Heart left ventricle (tissue), 16 donors: ENCODE measurements at regions not wholly inside any gene's neighbourhood (a gene's known extent, or its start where the extent isn't known, plus 50 kb on each side); places are given as distances from the start of the nearest gene placed in this dataset.
A peak's percentile ranks its signal among the peaks of the same experiment; 100 is the strongest.
"Not testable (repeated sequence)": the region's sequence is repeated elsewhere in the genome, so short reads cannot be mapped to it uniquely, and the experiment has no call there.

Experiments
- ATAC-seq, 4 donors: fragments of 200-7000 bp; cut with Tn5 transposase; one replicate each; pipeline ENCODE4 v1.9.1; 2020 to 2022; ENCODE audit warnings: moderate library complexity in 4 of 4, mild to moderate bottlenecking in 3 of 4, moderate number of reproducible peaks in 1 of 4
- DNase-seq, 5 donors: peaks; one replicate each; pipeline ENCODE4 v3.0.0-alpha.2; 2020
- H3K27ac ChIP-seq, 12 donors: fragments of 200-600 bp; sonication (generic) in 4 of 12; one replicate each; pipeline versions ENCODE4 v1.5.0 to v1.8.0; 2016 to 2022; ENCODE audit warnings: mild to moderate bottlenecking in 2 of 12
- H3K27me3 ChIP-seq, 9 donors: fragments of 200-600 bp; sonication (generic) in 2 of 9; one replicate each; pipeline versions ENCODE4 v1.5.1 to v1.8.0; 2016 to 2022; ENCODE audit warnings: mild to moderate bottlenecking in 3 of 9
- H3K36me3 ChIP-seq, 9 donors: fragments of 200-600 bp; sonication (generic) in 2 of 9; one replicate each; pipeline versions ENCODE4 v1.5.0 to v1.8.0; 2018 to 2022; ENCODE audit warnings: mild to moderate bottlenecking in 2 of 9
- H3K4me1 ChIP-seq, 12 donors: fragments of 200-600 bp; sonication (generic) in 4 of 12; one replicate each; pipeline versions ENCODE4 v1.5.0 to v1.8.0; 2016 to 2022; ENCODE audit warnings: mild to moderate bottlenecking in 3 of 12
- H3K4me3 ChIP-seq, 12 donors: fragments of 200-600 bp; sonication (generic) in 4 of 12; one replicate each; pipeline versions ENCODE4 v1.5.0 to v1.8.0; 2017 to 2022; ENCODE audit warnings: mild to moderate bottlenecking in 9 of 12, moderate library complexity in 4 of 12
- H3K9me3 ChIP-seq, 12 donors: fragments of 200-600 bp; sonication (generic) in 4 of 12; one replicate each; pipeline versions ENCODE4 v1.5.0 to v1.8.0; 2016 to 2022; ENCODE audit warnings: mild to moderate bottlenecking in 1 of 12
- POLR2A ChIP-seq, 2 donors: fragments of 450-650 bp; IDR thresholded peaks; one replicate each; pipeline ENCODE4 v1.6.1; 2017; ENCODE audit warnings: antibody characterized with exemption in 2 of 2, mild to moderate bottlenecking in 2 of 2, moderate library complexity in 2 of 2
- WGBS, 4 donors: extraction: QIAGEN DNeasy Blood & Tissue Kit in 2 of 4; methylation state at CpG; one replicate each; pipeline versions ENCODE4 v1.1.5 to v1.1.7; 2013 to 2018; 5-methylcytosine and 5-hydroxymethylcytosine counted together
- intact Hi-C, 10 donors: fragments of 100-400 bp; cut with DNase I; formaldehyde crosslinking; loops; one replicate each; pipeline versions ENCODE4 v1.11.1 to v1.14.2; 2022
- TF ChIP-seq, protein P1 (sequence below), 12 donors: fragments of 200-600 bp; sonication (generic) in 4 of 12; IDR thresholded peaks; one replicate each; pipeline versions ENCODE4 v1.5.0 to v1.8.0; 2018 to 2022; ENCODE audit warnings: antibody characterized with exemption in 12 of 12, mild to moderate bottlenecking in 5 of 12
- donor health status: ischemic (EF 13 %, LVEDD 7.1; RV severe dilation, severe dysfunction).
- donor health status: healthy with polysubstance abuse.
- donor health status: DM: no; HTN: yes; CAD: no.
- donor health status: DM: no; HTN: no; CAD: no.
- donor health status: ischemic (EF 25% LVEDD 6.9; RV normal size, moderate dysfunction).
- donor health status: ischemic (EF 25% LVEDD 5.7; RV mildly dilated, moderate dysfunction).
- donor health status: healthy.
- donor health status: DM: yes; HTN: yes; CAD: no.
- donor health status: ischemic (EF 35%, LVEDD 5.7; RV mildly dilated, moderate dysfunction).
- donor health status: nonischemic (EF 11% LVEDD 7.7; RV severe dilation, severe dysfunction).
- donor health status: DM: yes; HTN: yes; CAD: no.
- donor health status: PGD.
- donor health status: ischemic (EF 29% LVEDD 5.4; RV normal size, mild dysfunction).
- donor health status: nonischemic (EF 23%, LVEDD 6.1; RV moderate dilation, normal function).

DNA sequence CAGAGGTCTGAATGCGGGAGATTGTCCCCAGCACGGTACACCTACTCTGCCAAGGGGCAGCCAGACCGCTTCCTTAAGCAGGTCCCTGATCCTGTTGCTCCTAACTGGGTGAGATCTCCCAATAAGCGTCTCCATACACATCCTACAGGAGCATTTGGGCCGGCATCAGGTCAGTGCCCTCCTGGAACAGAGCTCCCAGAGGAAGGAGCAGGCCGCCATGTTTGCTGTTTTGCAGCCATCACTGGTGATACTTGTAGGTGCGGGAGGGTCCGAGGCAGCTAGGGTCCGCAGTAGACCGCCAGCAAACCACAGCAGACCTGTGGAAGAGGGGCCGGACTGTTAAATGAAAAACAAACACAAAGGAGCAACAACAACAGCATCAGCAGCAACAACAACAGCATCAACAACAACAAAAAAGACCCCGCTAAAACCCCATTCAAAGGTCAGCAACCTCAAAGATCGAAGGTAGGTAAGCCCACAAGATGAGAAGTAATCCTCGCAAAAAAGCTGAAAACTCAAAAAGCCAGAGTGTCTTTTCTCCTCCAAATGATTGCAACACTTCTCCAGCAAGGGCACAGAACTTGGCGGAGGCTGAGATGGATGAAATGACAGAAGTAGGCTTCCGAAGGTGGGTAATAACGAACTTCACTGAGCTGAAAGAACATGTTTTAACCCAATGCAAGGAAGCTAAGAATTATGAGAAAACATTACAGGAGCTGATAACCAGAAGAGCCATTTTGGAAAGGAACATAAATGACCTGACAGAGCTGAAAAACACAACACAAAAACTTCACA is 79.0 kb upstream of the CDH7 start:
- Histone ChIP-seq H3K9me3 (peaks cover 0 to 6% (median 0%) of the 10 kb centered on the region in 12 donors), H3K36me3 (no peaks in the 10 kb centered on the region), H3K27ac (no peak overlapping the region), H3K4me3 (no peak overlapping the region), H3K27me3 (no peaks in the 10 kb centered on the region), H3K4me1 (no peaks in the 10 kb centered on the region)
- ATAC-seq (no peak), DNase-seq (peak in 1 of 5 donors; percentile 43)
- WGBS, 4 donors: 85 to 87% (median 86%) methylated on average over 17 of the region's 17 CpGs
- intact Hi-C loops: no loop called here
- TF ChIP-seq, protein P1, sequence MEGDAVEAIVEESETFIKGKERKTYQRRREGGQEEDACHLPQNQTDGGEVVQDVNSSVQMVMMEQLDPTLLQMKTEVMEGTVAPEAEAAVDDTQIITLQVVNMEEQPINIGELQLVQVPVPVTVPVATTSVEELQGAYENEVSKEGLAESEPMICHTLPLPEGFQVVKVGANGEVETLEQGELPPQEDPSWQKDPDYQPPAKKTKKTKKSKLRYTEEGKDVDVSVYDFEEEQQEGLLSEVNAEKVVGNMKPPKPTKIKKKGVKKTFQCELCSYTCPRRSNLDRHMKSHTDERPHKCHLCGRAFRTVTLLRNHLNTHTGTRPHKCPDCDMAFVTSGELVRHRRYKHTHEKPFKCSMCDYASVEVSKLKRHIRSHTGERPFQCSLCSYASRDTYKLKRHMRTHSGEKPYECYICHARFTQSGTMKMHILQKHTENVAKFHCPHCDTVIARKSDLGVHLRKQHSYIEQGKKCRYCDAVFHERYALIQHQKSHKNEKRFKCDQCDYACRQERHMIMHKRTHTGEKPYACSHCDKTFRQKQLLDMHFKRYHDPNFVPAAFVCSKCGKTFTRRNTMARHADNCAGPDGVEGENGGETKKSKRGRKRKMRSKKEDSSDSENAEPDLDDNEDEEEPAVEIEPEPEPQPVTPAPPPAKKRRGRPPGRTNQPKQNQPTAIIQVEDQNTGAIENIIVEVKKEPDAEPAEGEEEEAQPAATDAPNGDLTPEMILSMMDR (IDR thresholded peaks at IDR 0.05): no peak
- no peak for TF ChIP-seq POLR2A (IDR thresholded peaks at IDR 0.05)

DNA sequence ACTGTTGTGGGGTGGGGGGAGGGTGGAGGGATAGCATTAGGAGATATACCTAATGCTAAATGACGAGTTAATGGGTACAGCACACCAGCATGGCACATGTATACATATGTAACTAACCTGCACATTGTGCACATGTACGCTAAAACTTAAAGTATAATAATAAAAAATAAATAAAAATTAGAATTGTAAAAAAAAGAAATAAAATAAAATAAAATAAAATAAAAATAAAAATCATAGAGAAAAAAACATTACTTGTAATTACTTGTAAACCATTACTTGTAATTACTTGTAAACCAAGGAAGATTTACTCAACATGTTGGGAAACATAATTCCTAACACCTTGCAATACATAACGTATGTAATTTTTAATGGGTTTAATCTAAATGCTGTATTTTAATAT is 80.7 kb upstream of the CDH7 start:
- H3K27me3 ChIP-seq, H3K36me3 ChIP-seq, H3K4me1 ChIP-seq, DNase-seq, H3K27ac ChIP-seq, ATAC-seq, H3K4me3 ChIP-seq, H3K9me3 ChIP-seq, intact Hi-C loops: not testable (repeated sequence)
- 69 to 78% (median 76%) methylated on average over 3 of the region's 3 CpGs for WGBS, 4 donors

DNA sequence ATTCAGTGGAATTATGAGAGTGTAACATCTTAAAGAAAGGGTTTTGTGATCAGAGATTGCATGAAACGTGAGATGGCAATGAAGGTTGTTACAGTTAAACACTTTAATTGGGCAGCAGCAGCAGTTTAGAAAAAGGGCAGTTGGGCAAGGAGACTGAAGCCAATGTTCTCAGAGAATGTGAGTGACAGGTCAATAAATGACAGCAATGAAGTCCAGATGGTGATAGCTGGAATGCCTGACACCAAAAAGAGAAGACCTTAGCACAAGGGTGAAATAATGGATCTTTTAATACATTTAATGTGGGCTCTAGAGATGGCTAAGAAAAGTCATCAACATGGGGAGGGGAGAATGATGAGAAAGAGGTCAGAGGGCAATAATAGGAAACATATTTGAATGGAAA is 89.4 kb upstream of the CDH7 start:
- Histone ChIP-seq H3K4me3 (no peak overlapping the region), H3K36me3 (no peaks in the 10 kb centered on the region), H3K9me3 (no peaks in the 10 kb centered on the region), H3K27me3 (no peaks in the 10 kb centered on the region), H3K4me1 (no peaks in the 10 kb centered on the region), H3K27ac (no peak overlapping the region)
- ATAC-seq: no peak
- no peak for DNase-seq
- WGBS, 4 donors: 23 to 53% (median 49%) methylated on average over 1 of the region's 1 CpG
- intact Hi-C loops: no loop called here
- no peak for TF ChIP-seq POLR2A (IDR thresholded peaks at IDR 0.05)
- TF ChIP-seq, protein P1 (IDR thresholded peaks at IDR 0.05): no peak

DNA sequence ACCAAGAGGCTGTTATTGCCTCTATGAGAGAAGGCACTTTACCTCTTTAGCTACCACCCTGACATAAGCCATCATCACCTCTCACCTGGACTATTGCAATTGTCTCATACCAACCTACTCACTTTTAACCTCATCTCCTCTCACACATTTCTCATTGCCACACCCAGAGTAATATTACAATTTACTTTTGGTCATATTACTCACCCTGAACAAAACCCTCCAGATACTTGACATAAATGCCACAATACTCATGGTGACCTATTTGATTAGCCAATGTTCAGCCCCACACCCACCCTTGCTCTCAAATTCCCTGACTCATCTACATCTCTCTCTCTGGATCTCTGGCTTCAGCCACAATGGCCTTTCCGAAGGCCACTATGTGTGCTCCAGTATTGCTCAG is 90.9 kb upstream of the CDH7 start:
- intact Hi-C loops: no loop called here
- Histone ChIP-seq H3K36me3 (no peaks in the 10 kb centered on the region), H3K27ac (no peak overlapping the region), H3K9me3 (no peaks in the 10 kb centered on the region), H3K4me3 (no peak overlapping the region), H3K4me1 (no peaks in the 10 kb centered on the region), H3K27me3 (no peaks in the 10 kb centered on the region)
- 83 to 90% (median 88%) methylated on average over 1 of the region's 1 CpG for WGBS, 4 donors
- no peak for ATAC-seq
- TF ChIP-seq, protein P1 (IDR thresholded peaks at IDR 0.05): no peak
- TF ChIP-seq POLR2A (IDR thresholded peaks at IDR 0.05): no peak
- DNase-seq: no peak

DNA sequence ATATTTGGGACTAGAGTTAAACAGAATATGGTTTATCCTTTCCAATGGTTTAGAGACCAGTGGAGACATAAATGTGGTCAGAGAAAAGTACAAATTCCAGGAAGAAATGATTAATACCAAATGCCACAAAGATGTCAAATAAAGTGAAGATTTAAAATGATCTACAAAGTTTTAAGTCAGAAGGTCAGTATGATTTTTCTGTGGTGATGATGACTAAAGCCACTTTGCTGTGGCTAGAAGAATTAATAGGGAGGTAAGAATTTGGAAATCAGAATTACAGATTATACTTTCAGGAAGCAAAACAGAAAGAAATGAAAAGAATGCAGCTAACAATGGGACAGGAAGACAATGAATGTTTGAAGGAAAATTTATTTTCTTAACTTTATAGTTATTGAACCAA is 91.5 kb upstream of the CDH7 start:
- DNase-seq: no peak
- H3K4me1 ChIP-seq: no peaks in the 10 kb centered on the region
- H3K36me3 ChIP-seq: no peaks in the 10 kb centered on the region
- no peak overlapping the region for H3K4me3 ChIP-seq
- no peak overlapping the region for H3K27ac ChIP-seq
- ATAC-seq: no peak
- no peaks in the 10 kb centered on the region for H3K27me3 ChIP-seq
- intact Hi-C loops: no loop called here
- TF ChIP-seq, protein P1 (IDR thresholded peaks at IDR 0.05): no peak
- no peak for TF ChIP-seq POLR2A (IDR thresholded peaks at IDR 0.05)
- H3K9me3 ChIP-seq: no peaks in the 10 kb centered on the region
